ENCODE measurements at regions not wholly inside any gene's neighbourhood (a gene's known extent, or its start where the extent isn't known, plus 50 kb on each side); places are given as distances from the start of the nearest gene placed in this dataset.

DNA sequence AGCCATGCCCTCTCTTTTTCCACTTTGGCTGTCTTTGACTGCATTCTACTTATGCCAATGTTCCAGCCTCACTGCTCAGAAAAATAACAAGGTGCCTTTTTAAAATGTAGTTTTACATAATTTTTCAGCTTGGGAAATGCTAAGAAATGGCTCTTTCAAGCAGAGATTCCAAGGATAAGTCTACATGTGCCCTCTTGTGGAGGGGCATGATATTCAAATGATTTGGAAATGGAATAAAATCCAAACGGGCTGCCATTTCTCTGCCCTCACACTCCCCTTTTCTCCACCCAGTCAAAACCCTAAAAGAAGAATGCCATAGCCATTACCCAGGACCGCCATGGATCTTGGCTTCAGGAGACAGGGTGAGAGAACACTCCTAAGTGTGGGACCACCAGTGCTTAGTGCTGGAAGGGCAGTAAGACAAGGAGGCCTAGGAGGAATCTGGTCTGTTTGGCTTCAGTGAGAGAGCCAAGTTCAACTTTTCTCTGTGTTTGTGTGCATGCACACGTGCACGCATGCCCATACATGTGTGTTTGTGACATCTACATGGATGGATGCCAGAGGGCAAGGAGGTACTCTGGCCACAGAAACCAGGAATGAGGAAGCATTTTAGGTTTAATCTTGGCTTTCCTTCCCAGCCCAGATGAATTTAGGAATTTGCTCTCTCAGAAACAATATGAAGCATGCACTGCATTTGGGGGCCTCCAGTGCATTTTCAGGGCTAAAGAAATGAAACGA lies 174.0 kb upstream of the SLC14A2 start:
- DNase-seq, result no peak
- intact Hi-C loops (cut with DNase I), result no loop called here

DNA sequence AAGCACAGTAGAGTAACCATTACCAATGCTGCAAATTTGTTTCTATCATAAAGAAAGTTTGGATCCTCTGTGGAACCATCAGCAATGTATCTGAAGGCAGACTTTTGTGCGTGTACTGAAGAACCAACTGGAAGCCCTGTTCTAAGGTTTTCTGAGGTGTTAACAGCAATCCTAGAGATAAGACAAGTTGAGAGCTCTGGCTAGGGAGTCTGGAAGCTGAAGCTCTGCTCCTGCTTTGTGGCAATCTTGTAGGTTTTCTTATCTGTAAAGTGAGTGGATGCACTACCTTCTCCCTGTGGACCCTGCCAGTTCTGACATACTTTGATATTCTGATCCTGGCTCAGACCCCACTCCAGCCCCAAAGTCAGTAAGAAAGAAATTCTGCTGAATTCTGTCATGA lies 171.2 kb upstream of the SLC14A2 start:
- DNase-seq, result no peak
- intact Hi-C loops (cut with DNase I), result no loop called here

DNA sequence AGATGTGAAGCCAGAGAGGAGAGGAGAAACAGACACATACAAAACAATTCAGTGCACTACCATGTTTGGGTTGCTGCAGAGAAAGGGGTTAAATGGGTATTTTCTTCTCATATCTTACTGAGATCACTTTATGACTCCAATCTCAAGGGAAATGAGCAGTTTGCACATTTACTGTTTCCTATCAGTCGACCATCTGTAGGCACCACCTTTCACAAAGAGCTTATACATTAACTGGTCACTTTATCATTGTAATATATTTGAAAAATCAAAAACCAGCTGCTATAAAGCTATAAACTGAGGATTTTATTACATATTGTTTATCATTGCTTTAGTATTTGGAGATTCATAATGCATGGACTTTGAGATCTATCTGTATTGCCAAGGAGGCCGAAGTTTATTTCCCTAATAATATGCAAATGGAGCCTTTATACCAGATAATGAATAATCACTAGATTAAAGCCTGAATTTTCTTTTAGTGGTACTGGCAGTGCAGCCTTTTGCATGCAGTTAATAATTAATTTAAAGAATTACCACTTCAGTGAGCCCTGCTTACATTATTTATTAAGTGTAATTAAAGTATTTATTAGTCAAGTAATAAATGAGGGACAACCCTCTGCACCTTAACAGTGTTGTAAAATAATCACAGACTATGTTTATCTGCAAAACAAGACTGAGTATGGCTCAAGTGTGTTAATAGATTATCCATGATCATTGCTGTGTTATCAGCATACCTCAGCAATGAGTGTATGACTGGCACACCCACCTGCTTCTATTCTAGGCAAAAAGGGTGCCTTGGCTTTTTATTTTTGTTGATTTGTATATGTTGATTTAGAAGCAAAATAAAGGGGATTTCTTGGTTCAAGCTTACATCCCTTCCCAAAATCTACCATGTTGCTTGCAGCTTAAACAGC lies 167.7 kb upstream of the SLC14A2 start:
- no peak for DNase-seq
- intact Hi-C loops (cut with DNase I), result no loop called here

DNA sequence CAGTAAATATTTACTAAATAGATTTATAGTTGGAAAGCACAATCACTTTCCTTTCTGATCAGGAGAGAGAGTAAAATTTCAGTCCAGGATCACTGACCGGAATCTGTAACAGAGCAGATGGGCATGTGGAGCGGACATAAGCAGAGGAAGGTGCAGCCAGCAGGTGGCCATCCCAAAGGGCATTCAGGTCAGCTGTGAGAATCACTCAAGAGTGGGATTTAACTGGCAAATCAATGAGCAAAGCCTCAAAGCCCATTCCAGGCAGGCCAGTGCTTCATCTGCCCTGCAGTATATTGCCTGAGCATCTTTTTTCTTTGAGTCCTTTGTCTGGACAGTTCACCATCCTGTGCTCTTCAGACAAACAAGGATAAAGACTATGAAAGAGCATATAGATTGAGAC lies 166.4 kb upstream of the SLC14A2 start:
- intact Hi-C loops (cut with DNase I), result no loop called here
- no peak for DNase-seq

DNA sequence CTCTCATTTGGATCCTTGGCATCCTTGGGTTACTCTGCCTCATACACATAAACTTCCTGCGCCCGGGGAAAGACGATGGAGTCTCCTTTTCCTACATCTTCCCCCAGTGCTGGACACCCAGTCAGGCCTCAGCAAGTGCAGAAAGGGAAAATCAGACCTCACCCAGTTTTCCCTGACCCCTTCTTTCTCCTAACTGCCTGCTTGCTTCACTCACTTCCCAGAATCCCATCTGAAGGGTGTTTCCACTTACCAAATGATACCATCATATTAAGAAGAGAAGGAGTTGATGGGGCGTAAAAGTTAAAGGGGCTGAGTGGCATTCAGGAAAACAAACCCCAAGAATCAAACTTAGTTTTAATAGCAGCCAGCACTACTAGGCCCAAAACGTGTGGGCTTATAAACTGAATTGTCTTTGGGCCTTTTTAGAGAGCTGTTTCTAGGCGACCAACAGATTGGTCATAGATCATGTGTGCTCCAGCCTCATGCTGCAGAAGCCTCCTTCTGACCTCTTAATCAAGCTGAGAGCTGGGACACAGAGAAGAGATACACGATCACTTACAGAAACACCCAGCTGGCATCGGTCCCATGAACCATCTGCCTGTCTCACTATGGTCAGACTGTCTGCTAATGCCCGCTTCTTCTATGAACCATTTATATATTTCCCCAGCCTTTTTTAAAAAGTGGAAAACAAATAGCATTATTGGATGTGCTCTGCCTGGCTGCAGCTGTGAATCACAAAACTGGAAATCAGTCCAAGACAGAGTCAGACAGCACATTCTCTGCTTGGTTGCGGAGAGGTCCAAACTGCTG lies 165.7 kb upstream of the SLC14A2 start:
- DNase-seq, result peak in 39 of 42 donors; percentile 5 to 75 (median 47)
- intact Hi-C loops (cut with DNase I), result no loop called here

DNA sequence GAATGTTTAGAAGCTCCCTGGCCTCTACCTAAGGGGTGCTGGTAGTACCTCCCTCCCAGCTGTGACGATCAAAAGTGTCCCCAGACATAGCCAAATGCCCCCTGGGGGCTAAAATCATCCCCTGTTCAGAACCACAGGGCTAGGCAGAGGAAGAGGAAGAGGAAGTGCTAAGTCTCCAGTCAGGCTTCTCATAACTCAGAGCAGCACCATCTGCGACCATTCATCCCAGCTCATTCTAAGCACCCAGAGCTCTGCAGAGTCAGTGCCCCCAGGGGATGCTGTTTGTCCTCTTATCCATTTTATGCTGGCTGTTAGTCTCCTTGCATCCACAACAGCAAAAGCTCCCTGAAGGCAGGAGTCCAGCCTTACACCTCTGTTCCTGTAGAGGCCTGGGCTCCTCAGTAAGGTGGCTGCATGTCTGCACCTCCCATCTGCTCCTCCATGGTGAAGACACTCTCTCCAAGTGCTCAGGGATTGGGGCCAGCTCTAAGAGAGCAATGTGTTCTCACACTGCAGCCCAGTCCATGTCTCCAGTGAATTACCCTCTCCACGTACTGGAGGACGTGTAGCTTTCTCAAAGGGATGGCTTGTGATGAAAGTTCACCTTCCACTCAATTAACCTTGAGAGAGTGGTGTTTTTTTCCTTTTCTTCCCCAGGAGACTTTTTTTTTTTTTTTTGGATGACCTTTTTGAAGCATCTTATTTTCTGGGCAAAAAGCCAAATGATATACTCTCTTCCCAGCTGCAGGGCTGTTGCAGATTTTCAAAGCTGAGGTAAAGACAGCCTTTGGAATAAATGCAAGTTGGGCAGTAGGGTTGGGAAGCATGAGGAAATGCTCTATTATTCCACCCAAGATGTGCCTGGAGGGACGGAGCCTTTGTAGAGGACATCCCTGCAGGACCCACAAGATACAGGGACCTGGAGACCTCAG lies 158.9 kb upstream of the SLC14A2 start:
- intact Hi-C loops (cut with DNase I), result no loop called here
- DNase-seq, result no peak

DNA sequence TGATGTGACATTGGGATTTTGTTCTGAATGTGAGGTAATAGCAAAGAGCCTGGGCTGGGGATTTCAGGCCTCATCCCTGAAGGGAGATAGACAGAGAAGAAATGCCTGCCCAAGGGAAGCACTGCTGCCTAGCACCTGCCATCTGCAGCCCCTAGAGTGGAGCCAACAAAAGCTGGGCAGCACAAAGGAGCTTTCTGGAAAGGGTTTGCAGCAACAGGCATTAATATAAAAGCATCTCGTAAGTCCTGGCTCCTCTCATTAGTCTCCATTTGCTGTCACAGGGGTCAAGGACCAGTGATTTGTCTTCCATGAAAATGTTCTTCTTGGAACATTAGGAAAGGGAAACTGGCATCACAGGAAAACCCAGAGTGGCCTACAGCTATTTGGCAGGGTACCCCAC lies 157.2 kb upstream of the SLC14A2 start:
- intact Hi-C loops (cut with DNase I), result no loop called here
- DNase-seq, result peak in 6 of 42 donors; percentile 15 to 42 (median 20)

DNA sequence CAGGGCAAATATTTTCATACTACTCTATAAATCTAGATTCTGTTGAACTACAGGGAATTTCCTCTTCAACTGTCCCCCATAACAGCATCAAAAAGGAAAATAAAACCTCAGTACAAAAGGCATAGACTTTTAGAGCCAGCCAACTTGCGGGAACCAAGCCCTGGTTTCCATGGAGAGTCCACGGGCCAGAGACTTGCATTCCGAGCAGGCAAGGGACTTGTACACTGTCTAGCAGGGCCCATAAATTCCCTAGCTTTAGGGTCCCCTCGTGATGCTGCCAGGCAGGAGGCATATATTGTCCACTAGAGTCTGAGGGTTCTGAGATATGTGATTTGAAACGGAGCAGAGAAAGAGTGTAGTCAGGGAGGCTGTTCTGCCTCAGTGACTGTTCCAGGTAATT lies 153.1 kb upstream of the SLC14A2 start:
- DNase-seq, result peak in 5 of 42 donors; percentile 9 to 42 (median 27)
- intact Hi-C loops (cut with DNase I), result no loop called here

DNA sequence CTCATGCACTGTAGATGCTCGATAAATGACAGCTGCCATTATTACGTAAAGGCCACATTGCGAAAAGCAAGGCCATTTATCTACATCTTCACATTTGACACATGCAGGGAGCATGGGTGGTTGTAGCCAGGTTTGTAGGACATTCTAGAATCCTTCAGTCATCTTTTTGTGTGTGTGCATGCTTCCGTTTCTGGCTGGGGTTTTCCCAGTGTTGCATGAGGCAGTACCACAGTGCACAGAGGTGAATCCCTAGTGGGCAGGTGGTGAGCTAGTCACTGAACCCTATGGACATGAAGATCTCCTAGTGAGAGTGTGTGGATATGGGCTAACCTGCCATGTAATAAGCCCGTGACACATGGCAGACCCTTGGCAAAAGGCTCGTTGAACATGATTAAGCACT lies 151.8 kb upstream of the SLC14A2 start:
- intact Hi-C loops (cut with DNase I), result no loop called here
- no peak for DNase-seq

DNA sequence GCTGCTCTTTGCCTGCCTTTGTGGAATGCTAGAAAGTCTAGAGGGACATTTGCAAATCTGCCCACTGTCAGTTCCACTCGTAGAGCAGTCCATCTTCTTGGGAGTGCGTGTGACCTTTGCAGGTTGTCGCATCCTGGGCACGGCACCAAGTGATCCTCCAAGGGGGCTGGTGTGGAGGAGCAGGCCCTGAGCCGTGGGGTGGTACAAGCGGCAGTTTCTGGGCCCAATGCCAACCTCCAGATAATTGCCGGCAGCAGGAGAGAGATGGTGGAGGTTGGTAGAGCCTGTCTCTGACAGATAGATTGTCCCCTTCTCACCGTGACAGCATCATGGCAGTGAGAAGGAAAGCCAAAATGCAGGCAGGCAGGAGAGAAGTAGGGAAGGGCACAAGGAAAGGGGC lies 150.7 kb upstream of the SLC14A2 start:
- DNase-seq, result peak in 5 of 42 donors; percentile 19 to 45 (median 20)
- intact Hi-C loops (cut with DNase I), result no loop called here

DNA sequence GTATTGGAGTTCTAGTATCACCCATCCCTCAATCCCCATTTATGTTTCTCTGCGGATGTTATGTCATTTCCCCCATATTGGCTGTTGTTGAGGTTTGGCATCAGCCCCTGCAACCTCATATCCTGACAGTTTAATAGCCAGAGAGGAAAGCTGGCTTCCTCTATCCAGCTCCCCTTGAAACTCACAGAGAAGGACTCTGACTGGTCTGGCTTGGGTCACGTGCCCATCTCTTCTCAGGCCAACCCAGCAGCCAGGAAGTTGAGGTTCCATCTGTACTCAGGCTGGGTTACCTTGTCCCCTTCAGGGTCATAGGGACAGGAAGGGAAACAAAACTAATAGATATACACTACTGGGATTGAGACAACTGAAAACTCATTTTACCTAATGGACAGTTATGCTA lies 148.0 kb upstream of the SLC14A2 start:
- DNase-seq, result no peak
- intact Hi-C loops (cut with DNase I), result no loop called here

DNA sequence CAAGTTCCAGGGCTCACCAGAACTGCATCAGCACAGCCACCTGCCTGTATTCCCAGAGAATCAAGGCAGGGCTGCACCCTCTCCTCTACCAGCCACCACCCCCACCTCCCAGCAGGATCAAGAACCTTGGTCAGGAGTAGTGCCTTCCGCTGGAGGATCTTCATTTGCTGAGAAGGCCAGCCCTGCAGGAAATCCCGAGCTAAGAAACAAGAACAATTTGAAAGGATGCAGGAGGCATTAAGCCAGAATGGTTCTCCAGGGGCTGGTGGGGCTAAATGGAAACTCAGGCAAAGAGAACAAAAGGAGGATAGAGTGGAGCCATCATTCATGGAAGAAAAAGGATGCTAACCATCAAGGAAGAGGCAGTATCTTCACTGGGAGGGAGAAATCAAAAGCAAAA lies 147.3 kb upstream of the SLC14A2 start:
- intact Hi-C loops (cut with DNase I), result no loop called here
- no peak for DNase-seq

GRCh38 chr18:45478889-45479288 lies 136.4 kb upstream of the SLC14A2 start:
- DNase-seq, result no peak
- intact Hi-C loops (cut with DNase I), result no loop called here

GRCh38 chr18:45480219-45481015 lies 134.9 kb upstream of the SLC14A2 start:
- intact Hi-C loops (cut with DNase I), result no loop called here
- no peak for DNase-seq

DNA sequence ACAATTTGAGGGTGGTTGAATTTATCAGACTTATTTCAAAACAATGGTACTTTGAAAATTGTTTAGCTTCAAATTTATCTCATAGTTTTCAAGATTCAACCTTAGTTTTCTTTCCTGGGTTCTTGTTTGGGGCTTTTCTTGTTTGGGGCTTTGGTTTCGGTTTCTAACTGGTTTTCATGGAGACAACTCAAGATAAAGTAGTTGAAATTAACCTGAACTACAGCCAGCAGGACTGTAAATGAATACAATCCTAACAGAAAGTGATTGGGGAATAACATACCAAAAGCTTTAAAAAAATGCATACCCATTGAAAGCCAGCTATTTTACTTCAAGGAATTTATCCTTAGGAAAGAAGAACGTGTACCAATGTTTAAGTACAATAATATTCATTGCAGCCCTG lies 133.5 kb upstream of the SLC14A2 start:
- intact Hi-C loops (cut with DNase I), result no loop called here
- DNase-seq, result no peak

DNA sequence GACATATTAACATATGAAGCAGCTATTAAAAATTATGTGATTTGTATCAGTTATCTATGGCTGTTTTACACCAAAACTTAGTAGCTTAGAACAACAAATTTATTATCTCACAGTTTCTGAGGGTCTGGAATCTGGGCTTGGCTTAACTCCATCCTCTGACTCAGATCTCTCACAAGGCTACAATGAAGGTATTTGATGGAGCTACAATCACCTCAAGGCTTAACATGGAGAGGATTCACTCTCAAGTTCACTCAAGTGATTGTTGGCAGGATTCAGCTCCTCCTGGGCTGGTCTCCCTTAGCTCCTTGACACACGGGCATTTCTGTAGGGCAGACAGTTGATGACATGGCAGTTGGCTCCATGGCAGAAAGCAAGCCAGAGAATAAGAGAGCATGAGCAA lies 133.0 kb upstream of the SLC14A2 start:
- DNase-seq, result no peak
- intact Hi-C loops (cut with DNase I), result no loop called here

- intact Hi-C loops (cut with DNase I), result no loop called here
Measured at GRCh38 chr18:45487581-45487980, 127.7 kb upstream of the SLC14A2 start.

DNA sequence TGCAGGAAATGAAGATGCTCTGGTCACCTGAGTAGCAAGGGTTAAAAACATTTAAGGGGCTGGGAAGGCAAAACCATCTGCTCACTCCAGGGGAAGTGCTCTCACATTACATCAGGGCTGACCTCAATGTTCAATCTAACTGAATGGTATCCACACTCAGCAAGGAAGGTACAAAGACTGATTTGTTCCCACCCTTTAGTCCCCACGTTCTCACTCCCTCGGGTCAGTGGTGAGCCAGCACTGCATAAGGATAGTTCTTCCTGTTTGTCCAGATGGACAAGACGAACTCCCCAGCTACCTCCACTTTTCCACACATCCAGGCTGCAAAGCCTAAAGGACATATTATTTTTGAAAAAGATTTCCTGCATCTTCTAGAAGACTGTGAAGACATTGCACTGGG lies 126.6 kb upstream of the SLC14A2 start:
- DNase-seq, result no peak
- intact Hi-C loops (cut with DNase I), result no loop called here

More at GRCh38 chr18:45487581-45487980, 127.7 kb upstream of the SLC14A2 start:
- DNase-seq, result no peak

All from head of caudate nucleus (tissue), 42 donors.